Panc1 (cell line): ENCODE measurements at regions not wholly inside any gene's neighbourhood (a gene's known extent, or its start where the extent isn't known, plus 50 kb on each side); places are given as distances from the start of the nearest gene placed in this dataset.

Experiments
- ATAC-seq: fragments of 200-7000 bp; cut with Tn5 transposase; 2 replicates; pipeline ENCODE4 v1.9.1; 2020; ENCODE audit warnings: mild to moderate bottlenecking, moderate library complexity
- BruUV-seq: library from RNA; stranded (reverse); fragments of 400-500 nt; replicated peaks from 2 replicates; lab custom pipeline; 2021; lab: Mats Ljungman, UMichigan
- CTCF ChIA-PET: fragments of 300-600 bp; sonication (Branson Sonifier 250); formaldehyde crosslinking; loops from one replicate; lab custom pipeline; 2022; ENCODE audit warnings: antibody characterized with exemption; lab: Charles Lee
- POLR2A ChIA-PET: fragments of 300-600 bp; sonication (Branson Sonifier 250); formaldehyde crosslinking; loops from one replicate; lab custom pipeline; 2022; ENCODE audit warnings: antibody characterized with exemption; lab: Charles Lee
- DNase-seq: peaks from one replicate; pipeline ENCODE4 v3.0.0-alpha.2; 2010; ENCODE audit warnings: low read depth, low spot score
- H3K27ac ChIP-seq: 2 replicates; pipeline ENCODE4 v1.5.1; 2011; ENCODE audit warnings: mild to moderate bottlenecking, low read length, inconsistent platforms
- H3K27me3 ChIP-seq: fragments of 200-500 bp; sonication (Bioruptor generic); 2 replicates; pipeline ENCODE4 v1.6.0; 2014; ENCODE audit warnings: low read length, inconsistent platforms; ENCODE audit not compliant: control insufficient read depth, insufficient read depth
- H3K36me3 ChIP-seq: fragments of 200-500 bp; sonication (Bioruptor generic); 2 replicates; pipeline ENCODE4 v1.5.1; 2014; ENCODE audit warnings: inconsistent platforms, mild to moderate bottlenecking, low read length, moderate library complexity; ENCODE audit not compliant: control insufficient read depth, insufficient read depth
- H3K4me1 ChIP-seq: 2 replicates; pipeline ENCODE4 v1.5.1; 2011; ENCODE audit warnings: inconsistent platforms, mild to moderate bottlenecking, low read length, moderate library complexity; ENCODE audit not compliant: control insufficient read depth, insufficient read depth
- H3K4me3 ChIP-seq, 2 experiments: 2 replicates each; pipeline ENCODE4 v1.5.1; 2011 to 2012; ENCODE audit warnings: low read depth in 2 of 2, low read length in 2 of 2, mild to moderate bottlenecking in 2 of 2, inconsistent platforms in 1 of 2, moderate library complexity in 1 of 2
- H3K9me3 ChIP-seq: fragments of 200-500 bp; sonication (Bioruptor generic); 2 replicates; pipeline ENCODE4 v1.5.1; 2014; ENCODE audit warnings: low read depth, mild to moderate bottlenecking, inconsistent platforms, low read length, moderate library complexity; ENCODE audit not compliant: control insufficient read depth, insufficient read depth
- POLR2AphosphoS5 ChIP-seq: IDR thresholded peaks from 2 replicates; pipeline ENCODE4 v1.6.1; 2012; ENCODE audit warnings: mild to moderate bottlenecking, low read depth, low read length, moderate library complexity
- SIN3A ChIP-seq: IDR thresholded peaks from 2 replicates; pipeline ENCODE4 v1.6.1; 2012; ENCODE audit warnings: low read depth, mild to moderate bottlenecking, low read length, moderate library complexity, borderline replicate concordance; ENCODE audit not compliant: insufficient read depth
- TCF7L2 ChIP-seq: IDR thresholded peaks from 2 replicates; pipeline ENCODE4 v1.6.1; 2011; ENCODE audit warnings: mild to moderate bottlenecking, low read depth, low read length, inconsistent platforms
- in situ Hi-C: cut with HindIII; loops from 2 replicates; pipeline ENCODE4 v1.10.0; 2016; ENCODE audit warnings: low sequenced_read_pairs, low pct_unique_long_range_greater_than_20kb
- intact Hi-C: fragments of 100-400 bp; cut with micrococcal nuclease; formaldehyde crosslinking; loops from one replicate; pipeline ENCODE4 v1.10.0; 2022; ENCODE audit not compliant: unreplicated experiment
- TF ChIP-seq, protein P1 (sequence below), 2 experiments: IDR thresholded peaks; 2 replicates each; pipeline ENCODE4 v1.6.1; 2011 to 2012; ENCODE audit warnings: low read depth in 2 of 2, control low read depth in 1 of 2, low read length in 1 of 2, mild to moderate bottlenecking in 1 of 2, moderate library complexity in 1 of 2; ENCODE audit not compliant: insufficient read depth in 1 of 2
- TF ChIP-seq, protein P2 (sequence below): fragments of 450-650 bp; IDR thresholded peaks from 2 replicates; pipeline ENCODE4 v1.5.1; 2017; ENCODE audit warnings: mild to moderate bottlenecking

DNA sequence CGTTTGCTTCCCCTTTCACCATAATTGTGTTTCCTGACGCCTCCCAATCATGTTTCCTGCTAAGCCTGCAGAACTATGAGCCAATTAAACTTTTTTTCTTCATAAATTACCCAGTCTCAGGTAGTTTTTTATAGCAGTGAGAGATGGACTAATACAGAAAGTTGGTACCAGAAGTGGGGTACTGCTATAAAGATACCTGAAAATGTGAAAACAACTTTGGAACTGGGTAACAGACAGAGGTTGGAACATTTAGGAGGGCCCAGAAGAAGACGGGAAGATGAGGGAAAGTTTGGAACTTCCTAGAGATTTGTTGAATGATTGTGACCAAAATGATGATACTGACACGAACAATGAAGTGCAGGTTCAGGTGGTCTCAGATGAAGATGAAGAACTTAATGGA, 1058.6 kb upstream of the CITED2 start:
- no peaks in the 10 kb centered on the region; the same call in 1 of the 2 replicates for H3K36me3 ChIP-seq
- CTCF ChIA-PET = no interaction called here
- H3K4me3 ChIP-seq = no peak overlapping the region
- no TSS peak for BruUV-seq
- intact Hi-C loops (no loop called here), in situ Hi-C loops (no loop called here)
- DNase-seq = no peak
- H3K27me3 ChIP-seq = no peaks in the 10 kb centered on the region
- no peak overlapping the region for H3K27ac ChIP-seq
- ATAC-seq = no peak
- no peaks in the 10 kb centered on the region for H3K4me1 ChIP-seq
- TF ChIP-seq, protein P1, sequence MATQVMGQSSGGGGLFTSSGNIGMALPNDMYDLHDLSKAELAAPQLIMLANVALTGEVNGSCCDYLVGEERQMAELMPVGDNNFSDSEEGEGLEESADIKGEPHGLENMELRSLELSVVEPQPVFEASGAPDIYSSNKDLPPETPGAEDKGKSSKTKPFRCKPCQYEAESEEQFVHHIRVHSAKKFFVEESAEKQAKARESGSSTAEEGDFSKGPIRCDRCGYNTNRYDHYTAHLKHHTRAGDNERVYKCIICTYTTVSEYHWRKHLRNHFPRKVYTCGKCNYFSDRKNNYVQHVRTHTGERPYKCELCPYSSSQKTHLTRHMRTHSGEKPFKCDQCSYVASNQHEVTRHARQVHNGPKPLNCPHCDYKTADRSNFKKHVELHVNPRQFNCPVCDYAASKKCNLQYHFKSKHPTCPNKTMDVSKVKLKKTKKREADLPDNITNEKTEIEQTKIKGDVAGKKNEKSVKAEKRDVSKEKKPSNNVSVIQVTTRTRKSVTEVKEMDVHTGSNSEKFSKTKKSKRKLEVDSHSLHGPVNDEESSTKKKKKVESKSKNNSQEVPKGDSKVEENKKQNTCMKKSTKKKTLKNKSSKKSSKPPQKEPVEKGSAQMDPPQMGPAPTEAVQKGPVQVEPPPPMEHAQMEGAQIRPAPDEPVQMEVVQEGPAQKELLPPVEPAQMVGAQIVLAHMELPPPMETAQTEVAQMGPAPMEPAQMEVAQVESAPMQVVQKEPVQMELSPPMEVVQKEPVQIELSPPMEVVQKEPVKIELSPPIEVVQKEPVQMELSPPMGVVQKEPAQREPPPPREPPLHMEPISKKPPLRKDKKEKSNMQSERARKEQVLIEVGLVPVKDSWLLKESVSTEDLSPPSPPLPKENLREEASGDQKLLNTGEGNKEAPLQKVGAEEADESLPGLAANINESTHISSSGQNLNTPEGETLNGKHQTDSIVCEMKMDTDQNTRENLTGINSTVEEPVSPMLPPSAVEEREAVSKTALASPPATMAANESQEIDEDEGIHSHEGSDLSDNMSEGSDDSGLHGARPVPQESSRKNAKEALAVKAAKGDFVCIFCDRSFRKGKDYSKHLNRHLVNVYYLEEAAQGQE (IDR thresholded peaks at IDR 0.05; ENCODE audit: insufficient read depth in 1 of 2, low read depth in 2 of 2, low read length in 1 of 2) = no peak
- no peak for TF ChIP-seq POLR2AphosphoS5
- no peak for TF ChIP-seq TCF7L2
- TF ChIP-seq SIN3A = no peak
- TF ChIP-seq, protein P2, sequence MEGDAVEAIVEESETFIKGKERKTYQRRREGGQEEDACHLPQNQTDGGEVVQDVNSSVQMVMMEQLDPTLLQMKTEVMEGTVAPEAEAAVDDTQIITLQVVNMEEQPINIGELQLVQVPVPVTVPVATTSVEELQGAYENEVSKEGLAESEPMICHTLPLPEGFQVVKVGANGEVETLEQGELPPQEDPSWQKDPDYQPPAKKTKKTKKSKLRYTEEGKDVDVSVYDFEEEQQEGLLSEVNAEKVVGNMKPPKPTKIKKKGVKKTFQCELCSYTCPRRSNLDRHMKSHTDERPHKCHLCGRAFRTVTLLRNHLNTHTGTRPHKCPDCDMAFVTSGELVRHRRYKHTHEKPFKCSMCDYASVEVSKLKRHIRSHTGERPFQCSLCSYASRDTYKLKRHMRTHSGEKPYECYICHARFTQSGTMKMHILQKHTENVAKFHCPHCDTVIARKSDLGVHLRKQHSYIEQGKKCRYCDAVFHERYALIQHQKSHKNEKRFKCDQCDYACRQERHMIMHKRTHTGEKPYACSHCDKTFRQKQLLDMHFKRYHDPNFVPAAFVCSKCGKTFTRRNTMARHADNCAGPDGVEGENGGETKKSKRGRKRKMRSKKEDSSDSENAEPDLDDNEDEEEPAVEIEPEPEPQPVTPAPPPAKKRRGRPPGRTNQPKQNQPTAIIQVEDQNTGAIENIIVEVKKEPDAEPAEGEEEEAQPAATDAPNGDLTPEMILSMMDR = no peak
- H3K9me3 ChIP-seq = peaks cover 6% of the 10 kb centered on the region; the same call in 1 of the 2 replicates
- POLR2A ChIA-PET = no interaction called here

DNA sequence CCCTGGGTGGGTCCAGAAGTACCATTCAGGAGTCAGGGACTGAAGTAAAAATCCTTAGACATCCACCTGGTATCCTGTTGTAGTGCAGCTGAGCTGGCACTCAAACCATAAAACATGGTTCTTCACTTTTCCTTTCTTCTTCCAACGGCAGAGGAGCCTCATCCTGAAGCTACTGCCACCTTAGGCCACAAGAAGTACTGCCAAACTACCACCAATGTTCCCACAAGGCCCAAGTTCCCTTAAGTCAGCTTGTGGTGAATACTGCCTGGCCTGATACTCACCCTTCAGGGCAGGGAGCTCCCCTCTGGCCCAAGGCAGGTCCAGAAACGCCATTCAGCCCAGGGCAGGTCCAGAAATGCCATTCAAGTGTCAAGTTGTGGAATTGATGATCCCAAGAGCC, 1053.4 kb upstream of the CITED2 start:
- no peak for DNase-seq
- POLR2A ChIA-PET = no interaction called here
- no peaks in the 10 kb centered on the region for H3K4me1 ChIP-seq

More for the DNA sequence above, 1053.4 kb upstream of the CITED2 start:
- no TSS peak for BruUV-seq
- intact Hi-C loops (no loop called here), in situ Hi-C loops (no loop called here)
- Histone ChIP-seq H3K27me3 (no peaks in the 10 kb centered on the region), H3K27ac (no peak overlapping the region; the same call in 1 of the 2 replicates), H3K9me3 (no peaks in the 10 kb centered on the region), H3K36me3 (no peaks in the 10 kb centered on the region; the same call in 1 of the 2 replicates), H3K4me3 (no peak overlapping the region)
- ATAC-seq = no peak
- CTCF ChIA-PET = no interaction called here
- TF ChIP-seq SIN3A = no peak
- TF ChIP-seq TCF7L2 = no peak
- TF ChIP-seq, protein P2 = no peak
